Stimulated activated CD8-positive, alpha-beta memory T cell treated with anti-CD3 and anti-CD28 coated beads, Interleukin-7, amount 100 ng/mL, for 1 hour (primary cell): ENCODE measurements at regions not wholly inside any gene's neighbourhood (a gene's known extent, or its start where the extent isn't known, plus 50 kb on each side); places are given as distances from the start of the nearest gene placed in this dataset.

Experiments
- DNase-seq, 2 donors: peaks; one replicate each; pipeline ENCODE4 v3.0.0-alpha.2; 2020; ENCODE audit warnings: low read depth in 2 of 2

DNA sequence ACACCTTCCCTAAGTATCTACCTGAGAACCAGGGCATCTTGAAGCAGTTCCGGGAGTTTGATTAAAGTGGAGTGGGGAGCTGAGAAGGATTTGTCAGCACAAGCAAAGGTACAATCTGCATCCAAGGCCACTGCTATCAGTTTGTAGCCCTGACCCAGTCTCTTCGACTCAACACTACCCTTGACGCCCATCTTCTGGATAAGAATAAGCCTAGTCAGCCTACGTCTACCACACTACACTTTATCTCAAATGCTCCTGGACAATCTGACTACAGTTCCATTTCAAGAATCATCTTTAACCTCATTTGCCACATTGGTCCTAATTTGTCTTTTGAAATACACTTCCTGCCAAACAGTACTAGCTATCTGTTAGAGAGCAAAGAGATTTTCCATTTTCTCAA, 134.1 kb upstream of the C1GALT1 start:
- no peak for DNase-seq

GRCh38 chr7:7051206-7051877, 131.0 kb upstream of the C1GALT1 start:
- DNase-seq, result no peak

DNA sequence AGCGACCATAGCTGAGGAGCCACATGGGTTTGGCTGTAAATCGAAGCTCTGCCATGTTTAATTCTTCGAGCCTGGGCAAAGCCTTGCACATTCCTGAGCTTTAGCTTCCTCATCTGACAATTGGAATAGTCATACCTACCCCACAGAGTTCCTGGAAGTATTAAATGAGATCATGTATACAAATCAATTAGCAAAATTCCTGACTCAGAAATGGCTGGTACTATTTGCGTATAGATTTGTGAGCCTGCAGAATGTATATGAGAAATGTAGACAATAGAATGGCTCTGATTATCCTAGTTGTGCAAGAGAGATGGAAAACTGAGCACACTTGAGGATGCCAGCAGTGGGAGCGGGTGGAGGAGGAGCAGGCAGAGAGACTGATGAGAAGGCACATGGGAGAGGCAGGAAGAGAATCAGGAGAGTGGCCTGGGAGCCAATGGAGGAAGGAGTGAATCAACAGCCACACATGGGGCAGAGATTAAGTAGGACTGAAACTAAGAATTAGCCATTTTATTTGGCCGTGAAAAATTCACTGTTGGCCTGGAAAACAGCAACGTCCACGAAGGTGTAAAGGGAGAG, 128.0 kb upstream of the C1GALT1 start:
- no peak for DNase-seq

- DNase-seq, result no peak
Observed at GRCh38 chr7:7060828-7061599, 121.3 kb upstream of the C1GALT1 start.

- DNase-seq, result no peak
Observed at GRCh38 chr7:7077945-7078344, 104.4 kb upstream of the C1GALT1 start.

DNA sequence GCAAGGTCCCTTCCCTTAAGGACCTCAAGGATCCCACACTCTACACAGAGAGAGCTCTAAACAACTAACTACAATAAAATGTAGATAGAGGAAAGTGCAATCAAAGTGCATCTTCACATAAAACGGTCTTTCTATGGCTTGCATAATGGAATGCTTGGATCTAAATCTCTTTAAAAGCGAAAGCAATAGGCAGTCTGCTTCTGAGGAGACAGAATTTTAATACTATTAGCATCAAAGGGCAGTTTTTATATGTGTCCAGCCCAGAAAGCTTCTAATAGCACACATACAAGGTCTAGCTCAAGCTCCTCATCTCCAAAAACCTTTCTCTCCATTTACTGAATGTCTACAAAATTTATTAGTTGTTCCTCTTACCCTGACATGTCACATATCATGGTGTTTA, 101.5 kb upstream of the C1GALT1 start:
- DNase-seq, result no peak

DNA sequence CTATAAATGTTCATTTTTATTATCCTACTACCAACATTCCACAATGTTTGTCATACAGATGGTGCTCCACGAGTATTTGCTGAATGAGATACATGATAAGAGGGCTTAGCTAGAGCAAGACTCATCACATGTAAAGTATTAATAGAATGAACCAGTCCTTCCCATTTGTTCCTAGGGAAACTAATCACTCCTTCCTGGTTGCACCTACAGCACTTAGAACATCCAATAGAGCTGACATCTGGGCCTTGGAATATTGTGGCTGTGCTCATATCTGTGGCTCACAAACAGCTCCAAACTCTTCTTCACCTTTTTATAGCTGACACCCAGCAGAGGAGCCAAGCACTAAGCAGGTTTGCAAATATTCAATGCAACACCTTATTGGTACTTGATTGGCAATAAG, 91.9 kb upstream of the C1GALT1 start:
- no peak for DNase-seq

- DNase-seq, result no peak
Observed at GRCh38 chr7:7098280-7098818, 84.0 kb upstream of the C1GALT1 start.

GRCh38 chr7:7099584-7100014, 82.7 kb upstream of the C1GALT1 start:
- DNase-seq, result no peak

DNA sequence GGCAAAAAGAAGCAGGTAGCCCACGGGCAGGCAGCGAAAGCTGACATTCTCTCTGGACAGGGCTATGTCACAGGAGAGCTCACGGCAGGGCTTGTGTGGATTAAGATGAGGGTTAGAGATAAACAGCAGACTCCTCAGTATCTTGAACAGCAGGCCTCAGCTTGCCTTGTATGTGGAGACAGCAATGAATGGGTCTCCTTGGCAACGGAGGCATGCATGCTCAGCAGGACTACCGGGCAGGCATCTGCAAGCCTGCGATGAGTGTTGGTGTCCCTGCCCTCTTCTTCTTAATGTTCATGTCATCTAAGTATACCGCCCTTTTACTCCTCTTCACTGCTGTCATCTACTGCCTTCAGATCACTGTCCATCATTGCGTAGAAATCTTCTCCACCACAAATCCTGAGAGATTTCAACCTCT, 81.9 kb upstream of the C1GALT1 start:
- no peak for DNase-seq

- DNase-seq, result no peak
Observed at GRCh38 chr7:7102906-7103305, 79.4 kb upstream of the C1GALT1 start.

- no peak for DNase-seq
Observed at GRCh38 chr7:7103343-7104313, 78.7 kb upstream of the C1GALT1 start.

DNA sequence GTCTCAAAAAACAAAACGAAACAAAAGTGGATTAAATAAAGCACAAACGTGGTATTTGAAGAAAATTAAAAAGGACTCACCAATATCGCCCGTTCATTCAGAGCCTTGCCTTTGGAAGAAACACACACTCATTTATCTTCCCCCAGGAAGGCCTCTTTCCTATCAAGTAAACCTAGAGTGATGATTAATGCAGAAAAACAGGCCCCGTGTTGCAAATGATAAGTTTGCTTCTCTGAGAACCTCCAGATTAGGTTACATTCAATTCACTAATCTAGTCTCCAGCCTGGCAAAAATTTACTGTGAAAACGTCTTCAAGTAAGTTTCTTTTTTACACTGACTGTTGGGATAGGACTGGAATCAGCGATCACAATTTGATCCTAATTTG, 78.0 kb upstream of the C1GALT1 start:
- no peak for DNase-seq

DNA sequence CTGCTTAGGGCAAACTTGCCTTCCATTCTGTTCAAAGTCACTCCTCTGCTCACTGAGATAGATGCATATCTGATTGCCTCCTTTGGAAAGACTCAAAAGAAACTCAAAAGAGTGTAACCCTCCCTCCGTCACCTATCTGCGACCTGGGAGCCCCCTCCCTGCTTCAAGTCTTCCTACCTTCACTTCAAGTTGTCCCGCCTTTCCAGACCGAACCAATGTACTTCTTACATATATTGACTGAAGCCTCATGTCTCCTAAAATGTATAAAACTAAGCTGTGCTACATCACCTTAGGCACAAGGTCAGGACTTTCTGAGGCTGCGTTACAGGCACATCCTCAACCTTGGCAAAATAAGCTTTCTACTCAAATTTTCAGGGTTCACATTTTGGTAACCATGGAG, 77.4 kb upstream of the C1GALT1 start:
- DNase-seq, result no peak

- DNase-seq, result no peak
Observed at GRCh38 chr7:7105800-7106582, 76.4 kb upstream of the C1GALT1 start.

DNA sequence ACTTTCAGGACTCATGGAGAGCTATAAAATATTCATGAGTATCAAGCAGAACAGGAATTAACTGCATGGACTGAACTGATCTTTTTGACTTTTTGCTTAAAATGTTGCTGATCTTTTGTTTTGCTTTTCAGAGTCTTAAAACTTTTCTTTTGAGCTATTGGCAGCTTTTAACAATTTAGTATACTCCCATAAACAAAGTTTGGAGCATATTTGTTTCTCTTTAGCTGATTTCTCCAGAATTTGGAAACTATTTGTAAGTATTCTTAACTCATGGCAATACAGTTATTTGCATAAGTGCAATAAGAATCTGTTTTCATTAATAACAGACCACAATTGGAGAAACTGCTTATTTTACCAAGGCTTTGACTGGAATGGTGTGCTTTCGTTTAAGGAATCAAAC, 73.4 kb upstream of the C1GALT1 start:
- DNase-seq, result no peak

GRCh38 chr7:7109934-7110333, 72.4 kb upstream of the C1GALT1 start:
- DNase-seq, result no peak

GRCh38 chr7:7110706-7111105, 71.6 kb upstream of the C1GALT1 start:
- DNase-seq, result no peak

GRCh38 chr7:7112868-7113267, 69.5 kb upstream of the C1GALT1 start:
- DNase-seq, result no peak

- DNase-seq, result no peak
Observed at GRCh38 chr7:7114575-7115291, 67.6 kb upstream of the C1GALT1 start.
